HG03520 (cell line): ENCODE measurements at regions not wholly inside any gene's neighbourhood (a gene's known extent, or its start where the extent isn't known, plus 50 kb on each side); places are given as distances from the start of the nearest gene placed in this dataset.
A peak's percentile ranks its signal among the peaks of the same experiment; 100 is the strongest.

Experiments
- ATAC-seq: cut with Tn5 transposase; IDR thresholded peaks from one replicate; pipeline ENCODE4 v1.9.1; 2021; ENCODE audit warnings: mild to moderate bottlenecking, moderate library complexity; ENCODE audit not compliant: unreplicated experiment

GRCh38 chr3:106573605-106574004 lies 704.8 kb upstream of the CBLB start:
- no peak for ATAC-seq

DNA sequence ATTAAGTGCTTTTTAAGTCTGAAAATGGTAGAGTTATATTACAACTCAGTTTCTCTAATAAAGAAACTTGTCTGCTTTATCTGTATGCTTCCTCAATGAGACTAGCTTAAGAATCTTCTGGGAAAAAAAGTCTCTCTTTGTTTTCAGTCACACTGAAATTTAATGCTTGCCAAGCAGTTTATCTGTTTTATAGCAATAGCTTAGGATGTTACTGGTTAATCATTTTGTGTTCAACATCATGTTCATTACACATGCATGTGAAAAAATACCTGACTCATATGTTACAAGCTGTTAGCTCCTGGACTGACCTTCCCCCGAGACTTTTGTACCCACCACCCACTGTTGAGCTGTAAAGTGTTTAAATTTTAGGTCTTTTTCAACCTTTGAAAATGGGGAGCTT lies 706.2 kb upstream of the CBLB start:
- no peak for ATAC-seq

GRCh38 chr3:106577241-106577640 lies 708.4 kb upstream of the CBLB start:
- ATAC-seq = no peak

DNA sequence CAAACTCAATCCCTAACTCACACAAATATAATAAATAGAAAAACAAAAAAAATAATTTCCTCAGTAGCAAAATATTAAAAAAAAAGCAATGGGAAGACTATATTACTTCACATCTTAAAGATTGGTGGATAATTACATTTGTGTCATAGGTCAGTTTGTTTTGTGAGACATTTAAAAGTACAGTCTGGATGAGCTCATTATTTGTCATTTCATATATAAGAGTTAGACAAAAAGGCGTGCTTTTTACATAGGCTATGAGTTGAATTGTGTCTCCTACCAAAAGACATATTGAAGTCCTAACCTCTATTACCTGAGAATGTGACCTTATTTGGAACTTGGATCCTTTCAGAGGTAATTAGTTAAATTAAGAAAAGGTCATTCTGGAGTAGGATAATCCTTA lies 710.1 kb upstream of the CBLB start:
- no peak for ATAC-seq

- ATAC-seq = no peak
Measured at GRCh38 chr3:106582151-106582550, 713.3 kb upstream of the CBLB start.

DNA sequence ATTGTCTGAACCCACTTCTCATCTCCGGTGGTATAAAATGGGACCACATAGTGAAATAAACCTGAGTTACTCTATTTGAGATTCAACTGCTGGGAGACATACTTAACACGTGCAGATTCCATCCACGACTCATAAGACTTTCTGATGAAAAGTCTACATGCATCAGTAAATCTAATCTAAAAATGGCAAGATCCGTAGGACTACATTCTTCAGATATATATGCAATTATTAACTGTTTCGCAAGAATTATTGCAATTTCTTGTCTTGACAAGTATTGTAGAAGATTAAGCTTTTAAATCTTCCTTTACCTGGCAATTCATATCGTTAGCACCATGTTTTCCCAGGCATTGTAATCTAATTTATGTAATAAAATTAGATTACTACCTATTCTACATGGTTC lies 718.7 kb upstream of the CBLB start:
- no peak for ATAC-seq

DNA sequence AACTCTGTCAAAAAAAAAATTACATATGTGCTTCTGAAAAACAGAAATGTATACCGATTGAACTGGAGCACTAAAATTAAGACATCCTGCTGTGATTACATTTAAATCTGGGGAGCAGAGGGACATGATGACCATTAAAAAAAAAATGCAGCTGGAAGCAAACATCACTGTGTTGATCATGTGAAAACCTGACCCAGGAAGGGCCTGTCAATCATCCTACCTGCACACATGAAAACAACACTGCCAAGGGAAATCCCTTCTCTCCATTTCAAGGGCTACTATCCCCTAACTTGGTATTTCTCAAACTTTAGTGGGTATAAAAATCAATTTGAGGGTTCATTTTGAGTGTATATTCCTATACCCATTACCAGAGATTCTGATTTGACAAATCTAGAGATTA lies 719.9 kb upstream of the CBLB start:
- no peak for ATAC-seq

DNA sequence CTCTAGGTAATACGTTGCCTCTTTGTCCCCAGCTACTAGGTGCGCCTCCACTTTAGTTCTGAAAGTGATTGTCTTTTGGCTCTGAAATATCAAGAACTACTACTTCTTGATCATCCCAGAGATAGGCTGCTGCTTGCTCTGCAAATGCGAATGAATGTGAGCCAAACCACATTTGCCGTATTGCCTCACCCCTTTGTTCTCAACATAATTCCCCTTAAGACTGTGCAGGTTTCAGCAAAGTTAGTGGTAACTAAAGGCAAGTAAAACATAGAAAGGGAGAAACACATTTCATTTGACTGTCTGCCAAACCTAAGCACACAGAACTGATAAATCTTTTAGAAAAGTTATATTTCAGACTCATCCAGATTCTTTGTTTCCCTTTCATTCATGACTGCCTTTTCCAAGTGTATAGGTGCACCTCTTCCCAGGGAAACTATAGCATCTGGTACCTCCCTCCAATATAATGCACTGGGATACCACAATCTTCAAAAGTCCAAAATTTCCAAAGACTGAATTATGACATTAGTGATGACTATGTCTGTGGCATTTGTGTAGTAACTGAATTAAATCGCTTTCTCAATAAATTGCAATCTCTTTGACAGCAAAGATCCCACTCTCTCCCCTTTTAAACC lies 720.6 kb upstream of the CBLB start:
- ATAC-seq = no peak

GRCh38 chr3:106590216-106590615 lies 721.4 kb upstream of the CBLB start:
- no peak for ATAC-seq

- ATAC-seq = no peak
Measured at GRCh38 chr3:106593381-106593780, 724.6 kb upstream of the CBLB start.

DNA sequence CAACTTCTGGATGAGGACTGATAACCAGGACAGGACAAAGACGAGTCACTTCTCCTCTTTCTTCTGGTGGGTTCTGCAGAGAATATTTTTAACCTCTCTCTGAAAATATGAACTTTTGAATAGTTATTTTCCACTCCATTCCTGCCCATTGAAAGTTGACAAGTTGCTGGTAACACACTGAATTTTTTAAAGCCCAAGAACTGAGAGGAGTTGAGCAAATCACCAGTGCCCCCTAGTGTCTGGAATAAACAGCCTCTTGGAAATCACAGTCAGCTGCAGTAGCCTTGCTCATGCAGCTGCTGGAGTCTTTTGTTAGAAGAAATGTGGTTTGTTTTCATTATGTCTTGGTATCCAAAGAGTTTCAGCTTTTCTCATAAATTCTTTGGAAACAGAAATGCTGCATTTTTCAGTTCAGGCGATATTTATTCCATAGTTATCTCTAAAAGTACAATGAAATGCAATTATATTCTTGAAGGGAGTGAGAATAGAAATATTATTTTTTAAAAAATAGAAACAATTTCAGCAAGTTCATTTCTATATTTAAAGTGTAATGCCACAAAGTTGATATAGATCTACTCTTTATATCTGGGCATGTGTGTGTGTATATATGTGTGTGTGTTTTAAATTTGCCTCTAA lies 741.0 kb upstream of the CBLB start:
- peak; percentile 86 for ATAC-seq

- ATAC-seq = no peak
Measured at GRCh38 chr3:106610362-106610959, 741.6 kb upstream of the CBLB start.

GRCh38 chr3:106611116-106611515 lies 742.3 kb upstream of the CBLB start:
- ATAC-seq = no peak

- no peak for ATAC-seq
Measured at GRCh38 chr3:106611841-106612240, 743.0 kb upstream of the CBLB start.

GRCh38 chr3:106616556-106616955 lies 747.7 kb upstream of the CBLB start:
- ATAC-seq = no peak

DNA sequence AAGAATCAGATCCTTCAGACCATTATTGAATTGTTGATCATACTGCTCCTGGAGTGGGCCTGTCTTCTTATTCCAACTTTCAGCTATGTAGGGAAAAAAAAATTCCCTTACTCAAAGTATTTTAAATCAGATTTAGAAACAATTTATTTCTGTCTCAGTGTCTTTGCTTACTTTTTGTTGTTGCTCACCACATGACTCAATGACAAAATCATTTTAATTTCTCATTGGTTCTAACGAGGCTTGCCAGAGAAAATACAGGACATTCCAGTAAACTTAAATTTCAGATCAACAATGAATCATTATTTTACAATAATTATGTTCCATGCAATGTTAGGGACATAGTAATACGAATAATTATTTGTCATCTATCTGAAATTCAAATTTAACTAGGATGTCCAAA lies 748.5 kb upstream of the CBLB start:
- ATAC-seq = no peak

GRCh38 chr3:106620646-106621045 lies 751.8 kb upstream of the CBLB start:
- no peak for ATAC-seq

- no peak for ATAC-seq
Measured at GRCh38 chr3:106624154-106624553, 753.1 kb upstream of the CCDC54 start.

DNA sequence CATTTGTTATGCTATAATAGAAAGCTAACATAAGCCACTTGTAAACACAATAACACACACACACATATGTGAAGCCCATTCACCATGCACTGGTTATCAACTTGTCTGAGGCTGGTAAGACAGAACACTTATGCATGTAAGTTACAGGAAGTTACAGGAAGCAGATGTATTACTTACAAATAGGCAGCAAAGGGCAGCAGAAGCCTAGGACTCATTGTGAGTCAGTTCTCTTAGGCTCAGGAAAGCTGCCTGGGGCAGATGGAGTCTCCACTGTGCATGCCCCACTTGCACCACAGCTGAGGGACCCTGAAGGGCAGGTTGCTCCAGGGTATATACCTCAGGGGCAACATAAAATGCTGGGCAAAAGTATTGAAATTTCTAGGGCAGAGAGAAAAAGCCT lies 748.8 kb upstream of the CCDC54 start:
- ATAC-seq = no peak

DNA sequence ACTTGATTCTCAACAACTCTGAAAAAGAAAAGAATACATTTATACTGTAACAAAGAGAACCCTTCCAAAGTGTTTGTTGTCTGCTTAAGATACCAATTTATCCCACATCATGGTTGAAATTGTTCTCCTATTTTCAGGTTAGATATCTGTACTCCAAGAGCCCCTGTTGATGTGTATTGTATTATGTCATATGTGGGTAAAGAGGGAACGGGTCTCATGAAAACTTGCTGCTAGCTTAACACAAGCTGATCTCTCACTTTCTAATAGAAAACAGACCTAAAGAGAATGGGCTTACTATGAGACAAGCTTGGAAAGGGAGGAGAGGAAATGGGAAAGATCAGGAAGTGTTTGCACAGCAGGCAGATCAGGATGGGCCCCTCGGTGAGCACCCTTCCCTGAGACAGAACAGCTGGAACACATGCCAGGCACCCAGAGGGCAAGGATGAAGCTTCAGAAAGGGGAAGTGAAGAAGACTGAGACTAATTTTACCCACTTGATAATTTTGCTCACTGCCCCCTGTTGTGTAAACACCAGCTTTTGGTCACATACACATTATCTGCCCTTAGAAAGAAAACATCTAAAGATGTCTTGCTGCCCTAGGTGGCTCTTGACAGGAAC lies 747.9 kb upstream of the CCDC54 start:
- peak; percentile 85 for ATAC-seq

DNA sequence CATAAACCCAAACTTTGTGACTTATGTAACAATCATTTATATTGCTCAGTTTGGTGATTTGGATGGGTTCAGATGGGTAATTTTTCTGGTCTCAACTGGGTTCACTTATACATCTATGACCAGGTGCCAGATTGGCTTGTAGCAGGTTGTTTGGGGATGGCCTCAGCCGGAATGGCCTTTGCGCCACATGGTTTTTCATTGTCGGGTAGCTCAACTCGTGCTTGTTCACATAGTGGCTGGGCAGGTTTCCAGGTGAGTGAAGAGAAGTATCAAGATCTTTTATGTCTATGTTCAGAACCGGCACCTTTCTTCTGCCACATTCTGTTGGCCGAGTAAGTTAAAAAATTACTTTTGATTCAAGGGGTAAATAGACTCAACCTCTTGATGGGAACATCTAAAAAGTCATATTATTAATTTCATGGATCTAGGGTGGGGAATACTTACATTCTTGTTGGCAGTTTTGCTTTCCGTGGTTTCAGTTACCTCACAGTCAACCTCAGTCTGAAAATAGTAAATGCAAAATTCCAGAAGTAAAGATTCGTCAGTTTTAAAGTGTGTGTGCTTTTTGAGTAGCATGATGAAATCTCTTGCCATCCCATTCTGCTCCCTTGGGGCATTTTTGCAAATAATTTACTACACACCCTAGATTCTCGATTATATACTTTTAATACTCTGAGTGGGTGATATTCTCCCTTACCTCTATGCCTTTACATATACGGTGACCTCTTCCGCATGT lies 745.7 kb upstream of the CCDC54 start:
- no peak for ATAC-seq
